NB4 (cell line): ENCODE measurements at regions not wholly inside any gene's neighbourhood (a gene's known extent, or its start where the extent isn't known, plus 50 kb on each side); places are given as distances from the start of the nearest gene placed in this dataset.

Experiments used
- DNase-seq: peaks from one replicate; pipeline ENCODE4 v3.0.0; 2010; ENCODE audit warnings: low read depth
- H3K4me3 ChIP-seq: one replicate; pipeline ENCODE4 v1.5.1; 2011; ENCODE audit warnings: mild to moderate bottlenecking, low read depth, low read length, moderate library complexity
- CTCF ChIP-seq: IDR thresholded peaks from one replicate; pipeline ENCODE4 v1.5.1; 2012; ENCODE audit warnings: low read depth, low read length
- MAX ChIP-seq: IDR thresholded peaks from 2 replicates; pipeline ENCODE4 v1.6.1; 2011; ENCODE audit warnings: low read depth, low read length
- MYC ChIP-seq: IDR thresholded peaks from 2 replicates; pipeline ENCODE4 v1.6.1; 2011; ENCODE audit warnings: low read depth, low read length
- POLR2A ChIP-seq: IDR thresholded peaks from 2 replicates; pipeline ENCODE4 v1.6.1; 2011; ENCODE audit warnings: mild to moderate bottlenecking; ENCODE audit not compliant: insufficient read length; ENCODE audit errors: extremely low read depth

- no peak overlapping the region for H3K4me3 ChIP-seq
- no peak for DNase-seq
- no peak for TF ChIP-seq POLR2A
Measured at GRCh38 chr10:111865550-111865949, 318.0 kb downstream of the GPAM start.

GRCh38 chr10:111871458-111871857 is 312.1 kb downstream of the GPAM start:
- TF ChIP-seq CTCF (no peak), MAX (no peak), POLR2A (no peak), MYC (no peak)
- DNase-seq = no peak
- no peak overlapping the region for H3K4me3 ChIP-seq

- DNase-seq = no peak
- no peak for TF ChIP-seq CTCF
- no peak for TF ChIP-seq MAX
- TF ChIP-seq POLR2A = no peak
- TF ChIP-seq MYC = no peak
Measured at GRCh38 chr10:111872591-111872990, 311.0 kb downstream of the GPAM start.

GRCh38 chr10:111873041-111873440 is 310.5 kb downstream of the GPAM start:
- no peak for DNase-seq
- H3K4me3 ChIP-seq = no peak overlapping the region
- TF ChIP-seq MAX = no peak

More at GRCh38 chr10:111872591-111872990, 311.0 kb downstream of the GPAM start:
- no peak overlapping the region for H3K4me3 ChIP-seq

- TF ChIP-seq MYC = no peak
- TF ChIP-seq MAX = no peak
- TF ChIP-seq CTCF = no peak
- no peak for TF ChIP-seq POLR2A
- no peak for DNase-seq
- no peak overlapping the region for H3K4me3 ChIP-seq
Measured at GRCh38 chr10:111873621-111874135, 309.9 kb downstream of the GPAM start.

- TF ChIP-seq CTCF (no peak), MYC (no peak), POLR2A (no peak), MAX (no peak)
- DNase-seq = no peak
Measured at GRCh38 chr10:111874576-111874975, 309.0 kb downstream of the GPAM start.

GRCh38 chr10:111875725-111876124 is 307.8 kb downstream of the GPAM start:
- DNase-seq = no peak
- TF ChIP-seq POLR2A (no peak), MYC (no peak), CTCF (no peak)

More at GRCh38 chr10:111874576-111874975, 309.0 kb downstream of the GPAM start:
- H3K4me3 ChIP-seq = no peak overlapping the region

More at GRCh38 chr10:111875725-111876124, 307.8 kb downstream of the GPAM start:
- no peak overlapping the region for H3K4me3 ChIP-seq
